GM12878 (cell line): ENCODE measurements at regions not wholly inside any gene's neighbourhood (a gene's known extent, or its start where the extent isn't known, plus 50 kb on each side); places are given as distances from the start of the nearest gene placed in this dataset.
"Not testable (repeated sequence)": the region's sequence is repeated elsewhere in the genome, so short reads cannot be mapped to it uniquely, and the experiment has no call there.

ENCODE experiments used
- ATAC-seq: fragments of 200-7000 bp; cut with Tn5 transposase; 3 replicates; pipeline ENCODE4 v1.9.1; 2020; ENCODE audit warnings: mild to moderate bottlenecking, moderate library complexity
- BruUV-seq: library from RNA; stranded (reverse); fragments of 400-500 nt; replicated peaks from 2 replicates; lab custom pipeline; 2021; lab: Mats Ljungman, UMichigan
- CTCF ChIA-PET: fragments of 300-600 bp; sonication (Branson Sonifier 250); formaldehyde crosslinking; extraction: SDS; loops from one replicate; lab custom pipeline; 2021; ENCODE audit warnings: inconsistent platforms; lab: Yijun Ruan, JAX
- POLR2A ChIA-PET: fragments of 350-600 bp; formaldehyde crosslinking; extraction: SDS; loops from one replicate; lab custom pipeline; 2021; ENCODE audit warnings: inconsistent platforms; lab: Charles Lee
- RAD21 ChIA-PET: fragments of 300-600 bp; sonication (Branson Sonifier 250); formaldehyde crosslinking; loops from one replicate; lab custom pipeline; 2023; ENCODE audit warnings: antibody characterized with exemption; ENCODE audit not compliant: unreplicated experiment; lab: Charles Lee
- SMC1A ChIA-PET: fragments of 300-600 bp; sonication (Branson Sonifier 250); formaldehyde crosslinking; loops from one replicate; lab custom pipeline; 2023; ENCODE audit not compliant: unreplicated experiment, uncharacterized antibody; lab: Charles Lee
- DNase-seq: peaks from one replicate; pipeline ENCODE4 v3.0.0-alpha.2; 2011; ENCODE audit warnings: low read depth, low spot score
- FAIRE-seq: peaks from 3 replicates; lab custom pipeline; 2011; peaks lifted over from hg19 to GRCh38; lab: Jason Lieb, UNC
- H2AFZ ChIP-seq: 2 replicates; pipeline ENCODE4 v1.6.0; 2011; ENCODE audit warnings: low read depth, low read length, control low read depth; ENCODE audit not compliant: control insufficient read depth
- H3K27ac ChIP-seq: 2 replicates; pipeline ENCODE4 v1.5.1; 2011; ENCODE audit warnings: control low read depth; ENCODE audit not compliant: control insufficient read depth, insufficient read depth
- H3K27me3 ChIP-seq, 2 experiments: replicated peaks in 1 of 2; 2 replicates each; pipeline versions ENCODE4 v1.6.0 to v1.6.1; 2011; ENCODE audit warnings: low read length in 1 of 2; ENCODE audit not compliant: control insufficient read depth in 2 of 2, insufficient read depth in 2 of 2
- H3K36me3 ChIP-seq, 2 experiments: 2 replicates each; pipeline ENCODE4 v1.5.1; 2011; ENCODE audit warnings: low read length in 1 of 2; ENCODE audit not compliant: control insufficient read depth in 2 of 2, insufficient read depth in 2 of 2
- H3K4me1 ChIP-seq: 2 replicates; pipeline ENCODE4 v1.6.1; 2011; ENCODE audit warnings: mild to moderate bottlenecking, low read length, moderate library complexity, mixed read lengths; ENCODE audit not compliant: control insufficient read depth, insufficient read depth
- H3K4me2 ChIP-seq: 2 replicates; pipeline ENCODE4 v1.6.0; 2011; ENCODE audit warnings: control low read depth; ENCODE audit not compliant: control insufficient read depth, insufficient read depth
- H3K4me3 ChIP-seq: fragments of 200-600 bp; sonication (generic); 2 replicates; pipeline ENCODE4 v1.5.1; 2016
- H3K79me2 ChIP-seq: 2 replicates; pipeline ENCODE4 v1.6.0; 2011; ENCODE audit warnings: low read length; ENCODE audit not compliant: control insufficient read depth, insufficient read depth
- H3K9ac ChIP-seq: 2 replicates; pipeline ENCODE4 v1.8.0; 2011; ENCODE audit warnings: low read length, control low read depth, mixed read lengths; ENCODE audit not compliant: control insufficient read depth, insufficient read depth
- H3K9me3 ChIP-seq: replicated peaks from 3 replicates; pipeline ENCODE4 v1.5.1; 2011; ENCODE audit warnings: mild to moderate bottlenecking, low read length; ENCODE audit not compliant: control insufficient read depth, insufficient read depth
- H4K20me1 ChIP-seq: 2 replicates; pipeline ENCODE4 v1.6.0; 2011; ENCODE audit not compliant: control insufficient read depth, insufficient read depth
- CEBPB ChIP-seq, 2 experiments: fragments of 150-350 bp in 1 of 2; IDR thresholded peaks; 2 replicates each; pipeline ENCODE4 v1.6.1; 2012 to 2014; ENCODE audit warnings: low read depth in 2 of 2, low read length in 2 of 2, borderline replicate concordance in 1 of 2, inconsistent platforms in 1 of 2
- ETV6 ChIP-seq, 2 experiments: fragments of 450-650 bp in 1 of 2; IDR thresholded peaks in 1 of 2; conservative IDR thresholded peaks in 1 of 2; 2 replicates each; pipeline ENCODE4 v1.6.1; 2014; ENCODE audit warnings: antibody characterized with exemption in 1 of 2, borderline replicate concordance in 1 of 2, low read depth in 1 of 2, mild to moderate bottlenecking in 1 of 2, moderate library complexity in 1 of 2
- IKZF2 ChIP-seq, 2 experiments: fragments of 450-650 bp; IDR thresholded peaks; 2 replicates each; pipeline ENCODE4 v1.6.1; 2017; ENCODE audit warnings: mild to moderate bottlenecking in 2 of 2, moderate library complexity in 2 of 2
- MYC ChIP-seq: IDR thresholded peaks from 2 replicates; pipeline ENCODE4 v1.6.1; 2011; ENCODE audit warnings: mild to moderate bottlenecking, low read length, moderate library complexity, inconsistent platforms; ENCODE audit not compliant: insufficient read depth, insufficient replicate concordance, insufficient read length, severe bottlenecking
- RUNX3 ChIP-seq: IDR thresholded peaks from 2 replicates; pipeline ENCODE4 v1.6.1; 2012; ENCODE audit warnings: low read length, inconsistent platforms
- TARDBP ChIP-seq: IDR thresholded peaks from 2 replicates; pipeline ENCODE4 v1.6.1; 2016; ENCODE audit warnings: borderline replicate concordance
- WGBS: methylation state at CpG from one replicate; pipeline ENCODE4 v1.1.6; 2016; ENCODE audit warnings: low lambda C conversion rate; ENCODE audit not compliant: insufficient replicate concordance, insufficient coverage; ENCODE audit errors: missing lambda C conversion rate; 5-methylcytosine and 5-hydroxymethylcytosine counted together
- in situ Hi-C: fragments of 300-500 bp; cut with MboI; formaldehyde crosslinking; loops from 9 replicates; pipeline ENCODE4 v1.14.3; 2018; ENCODE audit warnings: mixed read lengths
- intact Hi-C: fragments of 100-400 bp; cut with micrococcal nuclease; formaldehyde crosslinking; loops from one replicate; pipeline ENCODE4 v1.14.2; 2022; ENCODE audit not compliant: unreplicated experiment

DNA sequence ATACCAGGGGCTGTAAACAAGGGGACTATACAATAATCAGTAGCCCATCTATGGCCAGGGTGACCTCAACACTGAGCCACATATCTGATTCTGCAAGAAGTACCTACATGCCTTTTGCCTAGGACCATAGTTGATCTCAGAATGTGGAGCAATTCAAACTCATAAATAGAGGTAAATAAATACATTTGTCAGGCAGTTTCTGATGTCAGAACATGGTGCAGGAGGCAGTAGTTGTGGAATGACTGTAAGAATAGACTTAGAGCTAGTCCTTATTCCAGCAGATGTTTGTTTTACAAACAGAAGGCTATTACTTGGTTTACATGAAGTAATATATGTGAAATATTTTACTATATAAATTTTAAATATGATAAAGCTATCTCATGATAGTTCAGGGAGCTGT is 330.7 kb upstream of the DAB2 start (continued):
- TF ChIP-seq IKZF2 (IDR thresholded peaks at IDR 0.05) (no peak), RUNX3 (no peak), MYC (no peak), ETV6 (conservative IDR thresholded peaks at IDR 0.05 in 1 of 2, IDR thresholded peaks at IDR 0.05 in 1 of 2; ENCODE audit: borderline replicate concordance in 1 of 2, low read depth in 1 of 2) (no peak), CEBPB (IDR thresholded peaks at IDR 0.05; ENCODE audit: borderline replicate concordance in 1 of 2, low read depth in 2 of 2, low read length in 2 of 2) (no peak)

DNA sequence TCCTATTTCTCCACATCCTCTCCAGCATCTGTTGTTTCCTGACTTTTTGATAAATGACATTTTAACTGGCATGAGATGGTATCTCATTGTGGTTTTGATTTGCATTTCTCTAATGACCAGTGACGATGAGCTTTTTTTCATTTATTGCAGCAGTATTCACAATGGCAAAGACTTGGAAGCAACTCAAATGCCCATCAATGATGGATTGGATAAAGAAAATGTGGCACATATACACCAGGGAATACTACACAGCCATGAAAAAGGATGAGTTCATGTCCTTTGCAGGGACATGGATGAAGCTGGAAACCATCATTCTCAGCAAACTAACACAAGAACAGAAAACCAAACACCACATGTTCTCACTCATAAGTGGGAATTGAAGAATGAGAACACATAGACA is 329.0 kb upstream of the DAB2 start:
- H3K9ac ChIP-seq, H3K4me3 ChIP-seq, RAD21 ChIA-PET, H3K4me2 ChIP-seq, in situ Hi-C loops, H4K20me1 ChIP-seq, ATAC-seq, H3K4me1 ChIP-seq, CTCF ChIA-PET, intact Hi-C loops, BruUV-seq, H3K36me3 ChIP-seq, FAIRE-seq, POLR2A ChIA-PET, H3K9me3 ChIP-seq, H3K79me2 ChIP-seq, H3K27ac ChIP-seq, DNase-seq, H3K27me3 ChIP-seq, H2AFZ ChIP-seq, SMC1A ChIA-PET: not testable (repeated sequence)
- 100% methylated on average over 1 of the region's 1 CpG for WGBS

DNA sequence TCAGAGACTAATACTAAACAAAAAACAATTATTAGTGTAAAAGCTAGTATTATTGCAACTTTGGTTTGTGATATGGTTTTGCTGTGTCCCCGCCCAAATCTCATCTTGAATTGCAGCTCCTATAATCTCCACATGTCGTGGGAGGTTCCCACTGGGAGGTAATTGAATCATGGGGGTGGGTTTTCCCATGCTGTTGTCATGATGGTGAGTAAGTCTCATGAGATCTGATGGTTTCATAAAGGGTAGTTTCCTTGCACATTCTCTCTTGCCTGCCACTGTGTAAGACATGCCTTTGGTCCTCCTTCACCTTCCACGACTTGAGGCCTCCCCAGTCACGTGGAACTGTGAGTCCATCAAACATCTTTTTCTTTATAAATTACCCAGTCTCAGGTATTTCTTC is 325.9 kb upstream of the DAB2 start:
- RAD21 ChIA-PET: no interaction called here
- 5% methylated on average over 4 of the region's 4 CpGs for WGBS
- DNase-seq (no peak), FAIRE-seq (no peak), ATAC-seq (no peak)
- H3K9me3 ChIP-seq: no peaks in the 10 kb centered on the region
- in situ Hi-C loops: no loop called here
- H4K20me1 ChIP-seq: no peaks in the 10 kb centered on the region
- no peaks in the 10 kb centered on the region for H3K36me3 ChIP-seq
- CTCF ChIA-PET: no interaction called here
- no peak overlapping the region for H3K4me2 ChIP-seq
- no peak overlapping the region for H2AFZ ChIP-seq
- no peaks in the 10 kb centered on the region for H3K27me3 ChIP-seq
- H3K4me3 ChIP-seq: no peak overlapping the region
- no peak overlapping the region for H3K9ac ChIP-seq
- H3K27ac ChIP-seq: no peak overlapping the region
- H3K4me1 ChIP-seq: no peaks in the 10 kb centered on the region
- no peaks in the 10 kb centered on the region for H3K79me2 ChIP-seq
- TF ChIP-seq TARDBP: no peak
- SMC1A ChIA-PET: no interaction called here
- intact Hi-C loops: no loop called here
- POLR2A ChIA-PET: no interaction called here
- BruUV-seq: no TSS peak
